ENCODE measurements at regions not wholly inside any gene's neighbourhood (a gene's known extent, or its start where the extent isn't known, plus 50 kb on each side); places are given as distances from the start of the nearest gene placed in this dataset.
A peak's percentile ranks its signal among the peaks of the same experiment; 100 is the strongest.

DNA sequence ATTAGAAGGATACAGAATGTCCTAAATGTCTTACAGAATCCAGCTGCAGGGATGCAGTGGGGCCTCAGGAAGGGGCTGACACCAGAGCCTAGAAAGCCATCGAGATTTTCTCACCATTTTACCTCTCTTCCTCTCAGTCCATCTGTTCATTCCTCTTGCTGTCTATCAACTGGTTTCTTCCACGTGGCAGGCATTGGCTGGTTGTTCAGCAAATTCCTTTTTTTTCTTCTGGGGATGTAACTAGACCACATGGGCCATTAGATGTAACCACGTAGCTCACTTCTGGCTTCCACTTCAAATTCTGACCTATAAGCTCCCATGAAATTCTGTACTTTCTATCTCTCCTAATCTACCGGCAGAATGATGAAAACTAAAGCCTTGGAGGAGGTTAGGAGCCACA, 93.6 kb upstream of the MTAP start:
- no peaks in the 10 kb centered on the region for H3K36me3 ChIP-seq
- no peak for TF ChIP-seq CTCF (IDR thresholded peaks at IDR 0.05; ENCODE audit: borderline replicate concordance)
- H3K9me3 ChIP-seq (replicated peaks) = no peaks in the 10 kb centered on the region
- H3K27ac ChIP-seq (replicated peaks) = no peak overlapping the region
- H3K4me1 ChIP-seq = no peaks in the 10 kb centered on the region
- intact Hi-C loops (cut with micrococcal nuclease) = no loop called here
- no peak overlapping the region for H3K4me3 ChIP-seq
- DNase-seq = no peak
- H3K27me3 ChIP-seq (ENCODE audit: low read depth) = peaks cover 34% of the 10 kb centered on the region

DNA sequence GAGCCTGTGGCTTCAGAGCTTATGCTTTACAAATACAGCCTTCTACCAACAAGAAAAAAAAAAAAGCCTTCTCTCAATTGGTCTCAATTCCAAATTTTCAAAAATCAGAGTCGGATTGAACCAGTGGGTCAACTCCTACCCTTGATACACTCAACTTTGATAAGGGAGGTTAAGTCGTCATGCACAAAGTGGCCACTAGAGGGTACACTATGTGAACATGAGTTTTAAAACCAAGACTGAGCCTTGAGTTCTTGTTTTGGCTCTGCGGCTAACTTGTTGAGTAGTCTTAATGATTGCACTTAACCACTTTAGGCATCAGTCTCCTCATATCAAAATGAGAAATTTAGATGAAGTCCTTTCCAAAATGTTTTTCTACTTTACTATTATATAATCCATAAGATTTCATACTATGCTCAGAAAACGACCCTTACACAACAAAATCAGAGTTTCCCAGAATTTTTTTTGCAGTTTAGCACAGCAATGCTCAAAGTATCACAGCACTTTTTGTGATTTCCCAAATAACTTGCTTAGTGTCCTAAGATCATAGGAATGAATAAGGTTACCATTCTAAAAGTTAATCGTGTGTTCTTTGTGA, 92.9 kb upstream of the MTAP start:
- Histone ChIP-seq H3K4me1 (no peaks in the 10 kb centered on the region), H3K9me3 (replicated peaks) (no peaks in the 10 kb centered on the region), H3K4me3 (no peak overlapping the region), H3K27me3 (ENCODE audit: low read depth) (peaks cover 34% of the 10 kb centered on the region), H3K27ac (replicated peaks) (no peak overlapping the region), H3K36me3 (no peaks in the 10 kb centered on the region)
- no peak for DNase-seq
- peak; percentile 79 for TF ChIP-seq CTCF (IDR thresholded peaks at IDR 0.05; ENCODE audit: borderline replicate concordance)
- intact Hi-C loops (cut with micrococcal nuclease) = loop anchor here (10.0 kb wide), 1 partner anchor 75 kb away; no protein-coding TSS in a partner anchor

- no peaks in the 10 kb centered on the region for H3K9me3 ChIP-seq (replicated peaks)
- H3K27me3 ChIP-seq (ENCODE audit: low read depth) = peaks cover 40% of the 10 kb centered on the region
- no peak for DNase-seq
- TF ChIP-seq CTCF (IDR thresholded peaks at IDR 0.05; ENCODE audit: borderline replicate concordance) = no peak
- no peaks in the 10 kb centered on the region for H3K4me1 ChIP-seq
- H3K4me3 ChIP-seq = no peak overlapping the region
- intact Hi-C loops (cut with micrococcal nuclease) = loop anchor here (10.0 kb wide), 1 partner anchor 74 kb away; no protein-coding TSS in a partner anchor
- no peaks in the 10 kb centered on the region for H3K36me3 ChIP-seq
- no peak overlapping the region for H3K27ac ChIP-seq (replicated peaks)
Measured at GRCh38 chr9:21710548-21711191, 91.8 kb upstream of the MTAP start.

GRCh38 chr9:21711504-21711903, 90.9 kb upstream of the MTAP start:
- no peak for TF ChIP-seq CTCF (IDR thresholded peaks at IDR 0.05; ENCODE audit: borderline replicate concordance)
- Histone ChIP-seq H3K36me3 (no peaks in the 10 kb centered on the region), H3K4me1 (no peaks in the 10 kb centered on the region), H3K27ac (replicated peaks) (no peak overlapping the region), H3K9me3 (replicated peaks) (no peaks in the 10 kb centered on the region), H3K27me3 (ENCODE audit: low read depth) (peaks cover 40% of the 10 kb centered on the region), H3K4me3 (no peak overlapping the region)
- no peak for DNase-seq
- intact Hi-C loops (cut with micrococcal nuclease) = loop anchor here (10.0 kb wide), 1 partner anchor 73 kb away; no protein-coding TSS in a partner anchor

GRCh38 chr9:21715408-21715807, 87.0 kb upstream of the MTAP start:
- intact Hi-C loops (cut with micrococcal nuclease) = loop anchor here (10.0 kb wide), 1 partner anchor 69 kb away; no protein-coding TSS in a partner anchor
- no peak for TF ChIP-seq CTCF (IDR thresholded peaks at IDR 0.05; ENCODE audit: borderline replicate concordance)
- H3K36me3 ChIP-seq = no peaks in the 10 kb centered on the region
- peaks cover 3% of the 10 kb centered on the region for H3K9me3 ChIP-seq (replicated peaks)
- H3K27ac ChIP-seq (replicated peaks) = no peak overlapping the region
- DNase-seq = no peak
- no peaks in the 10 kb centered on the region for H3K4me1 ChIP-seq
- H3K4me3 ChIP-seq = no peak overlapping the region
- peaks cover 23% of the 10 kb centered on the region for H3K27me3 ChIP-seq (ENCODE audit: low read depth)
